ENCODE measurements at regions not wholly inside any gene's neighbourhood (a gene's known extent, or its start where the extent isn't known, plus 50 kb on each side); places are given as distances from the start of the nearest gene placed in this dataset.
"Not testable (repeated sequence)": the region's sequence is repeated elsewhere in the genome, so short reads cannot be mapped to it uniquely, and the experiment has no call there.

GRCh38 chr9:82131072-82131471 is 142.5 kb downstream of the SPATA31D1 start:
- Histone ChIP-seq H3K27ac (ENCODE audit: low read depth in 1 of 2, low read length in 1 of 2) (no peak overlapping the region), H3K4me1 (ENCODE audit: control insufficient read depth in 5 of 5, insufficient read depth in 5 of 5, low read length in 5 of 5) (peaks cover 0 to 31% (median 0%) of the 10 kb centered on the region in 5 donors), H3K9me3 (ENCODE audit: control insufficient read depth in 4 of 4, insufficient read depth in 3 of 4, low read length in 3 of 4) (no peaks in the 10 kb centered on the region), H3K4me3 (no peak overlapping the region), H3K9ac (ENCODE audit: insufficient read depth in 1 of 2, low read length in 2 of 2) (no peak overlapping the region), H3K27me3 (ENCODE audit: control insufficient read depth in 3 of 3, insufficient read depth in 3 of 3, low read length in 2 of 3) (no peaks in the 10 kb centered on the region), H3K36me3 (ENCODE audit: control insufficient read depth in 4 of 4, insufficient read depth in 4 of 4, low read length in 4 of 4) (no peaks in the 10 kb centered on the region)
- no peak for DNase-seq
- no peak for ATAC-seq (ENCODE audit: insufficient read depth, low FRiP score)
- no peak for TF ChIP-seq CTCF (IDR thresholded peaks at IDR 0.05; ENCODE audit: control extremely low read depth, extremely low read depth)
- 95 to 96% methylated on average over 9 of the region's 9 CpGs for WGBS, 2 donors

- DNase-seq (no peak), ATAC-seq (ENCODE audit: insufficient read depth, low FRiP score) (no peak)
- Histone ChIP-seq H3K9ac (ENCODE audit: insufficient read depth in 1 of 2, low read length in 2 of 2) (no peak overlapping the region), H3K27me3 (ENCODE audit: control insufficient read depth in 3 of 3, insufficient read depth in 3 of 3, low read length in 2 of 3) (no peaks in the 10 kb centered on the region), H3K4me1 (ENCODE audit: control insufficient read depth in 5 of 5, insufficient read depth in 5 of 5, low read length in 5 of 5) (peaks cover 0 to 22% (median 0%) of the 10 kb centered on the region in 5 donors), H3K36me3 (ENCODE audit: control insufficient read depth in 4 of 4, insufficient read depth in 4 of 4, low read length in 4 of 4) (no peaks in the 10 kb centered on the region), H3K9me3 (ENCODE audit: control insufficient read depth in 4 of 4, insufficient read depth in 3 of 4, low read length in 3 of 4) (no peaks in the 10 kb centered on the region), H3K4me3 (no peak overlapping the region), H3K27ac (ENCODE audit: low read depth in 1 of 2, low read length in 1 of 2) (no peak overlapping the region)
- no peak for TF ChIP-seq CTCF (IDR thresholded peaks at IDR 0.05; ENCODE audit: control extremely low read depth, extremely low read depth)
- WGBS, 2 donors, result 86 to 95% methylated on average over 1 of the region's 1 CpG
These were observed 143.5 kb downstream of the SPATA31D1 start for GRCh38 chr9:82132024-82132423.

- H3K27me3 ChIP-seq (ENCODE audit: control insufficient read depth in 3 of 3, insufficient read depth in 3 of 3, low read length in 2 of 3), result no peaks in the 10 kb centered on the region
- no peak for TF ChIP-seq CTCF (IDR thresholded peaks at IDR 0.05; ENCODE audit: control extremely low read depth, extremely low read depth)
- ATAC-seq (ENCODE audit: insufficient read depth, low FRiP score) (no peak), DNase-seq (no peak)
- H3K4me3 ChIP-seq, result no peak overlapping the region
- peaks cover 0 to 7% (median 0%) of the 10 kb centered on the region in 5 donors for H3K4me1 ChIP-seq (ENCODE audit: control insufficient read depth in 5 of 5, insufficient read depth in 5 of 5, low read length in 5 of 5)
- WGBS, 2 donors, result 68 to 76% methylated on average over 1 of the region's 1 CpG
- H3K9me3 ChIP-seq (ENCODE audit: control insufficient read depth in 4 of 4, insufficient read depth in 3 of 4, low read length in 3 of 4), result peaks cover 0 to 1% (median 0%) of the 10 kb centered on the region in 4 donors
- no peak overlapping the region for H3K27ac ChIP-seq (ENCODE audit: low read depth in 1 of 2, low read length in 1 of 2)
- no peak overlapping the region for H3K9ac ChIP-seq (ENCODE audit: insufficient read depth in 1 of 2, low read length in 2 of 2)
- H3K36me3 ChIP-seq (ENCODE audit: control insufficient read depth in 4 of 4, insufficient read depth in 4 of 4, low read length in 4 of 4), result no peaks in the 10 kb centered on the region
These were observed 145.4 kb downstream of the SPATA31D1 start for GRCh38 chr9:82134010-82134409.

GRCh38 chr9:82135106-82135505 is 146.5 kb downstream of the SPATA31D1 start:
- no peak for DNase-seq
- no peak for TF ChIP-seq CTCF (IDR thresholded peaks at IDR 0.05; ENCODE audit: control extremely low read depth, extremely low read depth)
- Histone ChIP-seq H3K4me3 (no peak overlapping the region), H3K27ac (ENCODE audit: low read depth in 1 of 2, low read length in 1 of 2) (no peak overlapping the region), H3K9me3 (ENCODE audit: control insufficient read depth in 4 of 4, insufficient read depth in 3 of 4, low read length in 3 of 4) (peaks cover 0 to 1% (median 0%) of the 10 kb centered on the region in 4 donors), H3K4me1 (ENCODE audit: control insufficient read depth in 5 of 5, insufficient read depth in 5 of 5, low read length in 5 of 5) (peaks cover 0 to 7% (median 0%) of the 10 kb centered on the region in 5 donors), H3K36me3 (ENCODE audit: control insufficient read depth in 4 of 4, insufficient read depth in 4 of 4, low read length in 4 of 4) (no peaks in the 10 kb centered on the region), H3K27me3 (ENCODE audit: control insufficient read depth in 3 of 3, insufficient read depth in 3 of 3, low read length in 2 of 3) (no peaks in the 10 kb centered on the region), H3K9ac (ENCODE audit: insufficient read depth in 1 of 2, low read length in 2 of 2) (no peak overlapping the region)
- ATAC-seq (ENCODE audit: insufficient read depth, low FRiP score), result no peak

- H3K9ac ChIP-seq (ENCODE audit: insufficient read depth in 1 of 2, low read length in 2 of 2), result not testable (repeated sequence)
These were observed 149.5 kb downstream of the SPATA31D1 start for GRCh38 chr9:82138081-82138480.

More at GRCh38 chr9:82138081-82138480, 149.5 kb downstream of the SPATA31D1 start:
- not testable (repeated sequence) for H3K4me1 ChIP-seq (ENCODE audit: control insufficient read depth in 5 of 5, insufficient read depth in 5 of 5, low read length in 5 of 5); H3K4me3 ChIP-seq; H3K27me3 ChIP-seq (ENCODE audit: control insufficient read depth in 3 of 3, insufficient read depth in 3 of 3, low read length in 2 of 3); ATAC-seq (ENCODE audit: insufficient read depth, low FRiP score); DNase-seq; H3K9me3 ChIP-seq (ENCODE audit: control insufficient read depth in 4 of 4, insufficient read depth in 3 of 4, low read length in 3 of 4); H3K36me3 ChIP-seq (ENCODE audit: control insufficient read depth in 4 of 4, insufficient read depth in 4 of 4, low read length in 4 of 4); H3K27ac ChIP-seq (ENCODE audit: low read depth in 1 of 2, low read length in 1 of 2)

Measured in lung (tissue), 11 donors.